GM12878 (cell line): ENCODE measurements at regions not wholly inside any gene's neighbourhood (a gene's known extent, or its start where the extent isn't known, plus 50 kb on each side); places are given as distances from the start of the nearest gene placed in this dataset.

ENCODE experiments used
- ATAC-seq: fragments of 200-7000 bp; cut with Tn5 transposase; 3 replicates; pipeline ENCODE4 v1.9.1; 2020; ENCODE audit warnings: mild to moderate bottlenecking, moderate library complexity
- BruUV-seq: library from RNA; stranded (reverse); fragments of 400-500 nt; replicated peaks from 2 replicates; lab custom pipeline; 2021; lab: Mats Ljungman, UMichigan
- CTCF ChIA-PET: fragments of 300-600 bp; sonication (Branson Sonifier 250); formaldehyde crosslinking; extraction: SDS; loops from one replicate; lab custom pipeline; 2021; ENCODE audit warnings: inconsistent platforms; lab: Yijun Ruan, JAX
- POLR2A ChIA-PET: fragments of 350-600 bp; formaldehyde crosslinking; extraction: SDS; loops from one replicate; lab custom pipeline; 2021; ENCODE audit warnings: inconsistent platforms; lab: Charles Lee
- RAD21 ChIA-PET: fragments of 300-600 bp; sonication (Branson Sonifier 250); formaldehyde crosslinking; loops from one replicate; lab custom pipeline; 2023; ENCODE audit warnings: antibody characterized with exemption; ENCODE audit not compliant: unreplicated experiment; lab: Charles Lee
- SMC1A ChIA-PET: fragments of 300-600 bp; sonication (Branson Sonifier 250); formaldehyde crosslinking; loops from one replicate; lab custom pipeline; 2023; ENCODE audit not compliant: unreplicated experiment, uncharacterized antibody; lab: Charles Lee
- DNase-seq: peaks from one replicate; pipeline ENCODE4 v3.0.0-alpha.2; 2011; ENCODE audit warnings: low read depth, low spot score
- FAIRE-seq: peaks from 3 replicates; lab custom pipeline; 2011; peaks lifted over from hg19 to GRCh38; lab: Jason Lieb, UNC
- H2AFZ ChIP-seq: 2 replicates; pipeline ENCODE4 v1.6.0; 2011; ENCODE audit warnings: low read depth, low read length, control low read depth; ENCODE audit not compliant: control insufficient read depth
- H3K27ac ChIP-seq: 2 replicates; pipeline ENCODE4 v1.5.1; 2011; ENCODE audit warnings: control low read depth; ENCODE audit not compliant: control insufficient read depth, insufficient read depth
- H3K27me3 ChIP-seq, 2 experiments: replicated peaks in 1 of 2; 2 replicates each; pipeline versions ENCODE4 v1.6.0 to v1.6.1; 2011; ENCODE audit warnings: low read length in 1 of 2; ENCODE audit not compliant: control insufficient read depth in 2 of 2, insufficient read depth in 2 of 2
- H3K36me3 ChIP-seq, 2 experiments: 2 replicates each; pipeline ENCODE4 v1.5.1; 2011; ENCODE audit warnings: low read length in 1 of 2; ENCODE audit not compliant: control insufficient read depth in 2 of 2, insufficient read depth in 2 of 2
- H3K4me1 ChIP-seq: 2 replicates; pipeline ENCODE4 v1.6.1; 2011; ENCODE audit warnings: mild to moderate bottlenecking, low read length, moderate library complexity, mixed read lengths; ENCODE audit not compliant: control insufficient read depth, insufficient read depth
- H3K4me2 ChIP-seq: 2 replicates; pipeline ENCODE4 v1.6.0; 2011; ENCODE audit warnings: control low read depth; ENCODE audit not compliant: control insufficient read depth, insufficient read depth
- H3K4me3 ChIP-seq: fragments of 200-600 bp; sonication (generic); 2 replicates; pipeline ENCODE4 v1.5.1; 2016
- H3K79me2 ChIP-seq: 2 replicates; pipeline ENCODE4 v1.6.0; 2011; ENCODE audit warnings: low read length; ENCODE audit not compliant: control insufficient read depth, insufficient read depth
- H3K9ac ChIP-seq: 2 replicates; pipeline ENCODE4 v1.8.0; 2011; ENCODE audit warnings: low read length, control low read depth, mixed read lengths; ENCODE audit not compliant: control insufficient read depth, insufficient read depth
- H3K9me3 ChIP-seq: replicated peaks from 3 replicates; pipeline ENCODE4 v1.5.1; 2011; ENCODE audit warnings: mild to moderate bottlenecking, low read length; ENCODE audit not compliant: control insufficient read depth, insufficient read depth
- H4K20me1 ChIP-seq: 2 replicates; pipeline ENCODE4 v1.6.0; 2011; ENCODE audit not compliant: control insufficient read depth, insufficient read depth
- EED ChIP-seq: sonication (generic); IDR thresholded peaks from 2 replicates; pipeline ENCODE4 v1.6.1; 2016; ENCODE audit warnings: antibody characterized with exemption, low read depth
- IKZF1 ChIP-seq: fragments of 450-650 bp; conservative IDR thresholded peaks from 2 replicates; pipeline ENCODE4 v1.6.1; 2017; ENCODE audit warnings: antibody characterized with exemption, mild to moderate bottlenecking
- KDM1A ChIP-seq: fragments of 200-600 bp; sonication (generic); IDR thresholded peaks from 2 replicates; pipeline ENCODE4 v1.6.1; 2016; ENCODE audit warnings: borderline replicate concordance
- NFXL1 ChIP-seq: fragments of 450-650 bp; IDR thresholded peaks from 2 replicates; pipeline ENCODE4 v1.6.1; 2017; ENCODE audit warnings: antibody characterized with exemption, mild to moderate bottlenecking, borderline replicate concordance
- PAX8 ChIP-seq: fragments of 450-650 bp; IDR thresholded peaks from 2 replicates; pipeline ENCODE4 v1.6.1; 2017; ENCODE audit warnings: mild to moderate bottlenecking, moderate library complexity
- POLR2AphosphoS5 ChIP-seq: IDR thresholded peaks from 2 replicates; pipeline ENCODE4 v1.6.1; 2011; ENCODE audit warnings: mild to moderate bottlenecking, low read length, inconsistent platforms
- POU2F2 ChIP-seq: IDR thresholded peaks from 3 replicates; pipeline ENCODE4 v1.6.1; 2011; ENCODE audit warnings: low read depth, mild to moderate bottlenecking, low read length, borderline replicate concordance
- RELB ChIP-seq: fragments of 450-650 bp; IDR thresholded peaks from 2 replicates; pipeline ENCODE4 v1.6.1; 2017; ENCODE audit warnings: low read depth, mild to moderate bottlenecking, moderate library complexity
- RUNX3 ChIP-seq: IDR thresholded peaks from 2 replicates; pipeline ENCODE4 v1.6.1; 2012; ENCODE audit warnings: low read length, inconsistent platforms
- WGBS: methylation state at CpG from one replicate; pipeline ENCODE4 v1.1.6; 2016; ENCODE audit warnings: low lambda C conversion rate; ENCODE audit not compliant: insufficient replicate concordance, insufficient coverage; ENCODE audit errors: missing lambda C conversion rate; 5-methylcytosine and 5-hydroxymethylcytosine counted together
- in situ Hi-C: fragments of 300-500 bp; cut with MboI; formaldehyde crosslinking; loops from 9 replicates; pipeline ENCODE4 v1.14.3; 2018; ENCODE audit warnings: mixed read lengths
- intact Hi-C: fragments of 100-400 bp; cut with micrococcal nuclease; formaldehyde crosslinking; loops from one replicate; pipeline ENCODE4 v1.14.2; 2022; ENCODE audit not compliant: unreplicated experiment
- TF ChIP-seq, protein P1 (sequence below): fragments of 450-650 bp; formaldehyde crosslinking; IDR thresholded peaks from 2 replicates; pipeline ENCODE4 v1.4.0; 2020; ENCODE audit warnings: mild to moderate bottlenecking, moderate library complexity
- TF ChIP-seq, protein P2 (sequence below): fragments of 450-650 bp; conservative IDR thresholded peaks from 2 replicates; pipeline ENCODE4 v1.6.1; 2017; ENCODE audit warnings: mild to moderate bottlenecking, moderate library complexity

- RAD21 ChIA-PET = no interaction called here
- DNase-seq (no peak), FAIRE-seq (no peak), ATAC-seq (no peak)
- CTCF ChIA-PET = no interaction called here
- Histone ChIP-seq H3K36me3 (no peaks in the 10 kb centered on the region), H3K4me1 (no peaks in the 10 kb centered on the region), H3K4me3 (no peak overlapping the region), H3K4me2 (no peak overlapping the region), H2AFZ (no peak overlapping the region), H3K79me2 (no peaks in the 10 kb centered on the region), H3K9ac (no peak overlapping the region), H3K9me3 (no peaks in the 10 kb centered on the region; the same call in 1 of the 3 replicates), H3K27me3 (no peaks in the 10 kb centered on the region; a peak in 2 of 4 replicates), H4K20me1 (no peaks in the 10 kb centered on the region), H3K27ac (no peak overlapping the region)
- no TSS peak for BruUV-seq
- 68% methylated on average over 6 of the region's 6 CpGs for WGBS
- POLR2A ChIA-PET = no interaction called here
- no peak for TF ChIP-seq RELB
- no peak for TF ChIP-seq RUNX3
- no peak for TF ChIP-seq EED
- TF ChIP-seq, protein P1, sequence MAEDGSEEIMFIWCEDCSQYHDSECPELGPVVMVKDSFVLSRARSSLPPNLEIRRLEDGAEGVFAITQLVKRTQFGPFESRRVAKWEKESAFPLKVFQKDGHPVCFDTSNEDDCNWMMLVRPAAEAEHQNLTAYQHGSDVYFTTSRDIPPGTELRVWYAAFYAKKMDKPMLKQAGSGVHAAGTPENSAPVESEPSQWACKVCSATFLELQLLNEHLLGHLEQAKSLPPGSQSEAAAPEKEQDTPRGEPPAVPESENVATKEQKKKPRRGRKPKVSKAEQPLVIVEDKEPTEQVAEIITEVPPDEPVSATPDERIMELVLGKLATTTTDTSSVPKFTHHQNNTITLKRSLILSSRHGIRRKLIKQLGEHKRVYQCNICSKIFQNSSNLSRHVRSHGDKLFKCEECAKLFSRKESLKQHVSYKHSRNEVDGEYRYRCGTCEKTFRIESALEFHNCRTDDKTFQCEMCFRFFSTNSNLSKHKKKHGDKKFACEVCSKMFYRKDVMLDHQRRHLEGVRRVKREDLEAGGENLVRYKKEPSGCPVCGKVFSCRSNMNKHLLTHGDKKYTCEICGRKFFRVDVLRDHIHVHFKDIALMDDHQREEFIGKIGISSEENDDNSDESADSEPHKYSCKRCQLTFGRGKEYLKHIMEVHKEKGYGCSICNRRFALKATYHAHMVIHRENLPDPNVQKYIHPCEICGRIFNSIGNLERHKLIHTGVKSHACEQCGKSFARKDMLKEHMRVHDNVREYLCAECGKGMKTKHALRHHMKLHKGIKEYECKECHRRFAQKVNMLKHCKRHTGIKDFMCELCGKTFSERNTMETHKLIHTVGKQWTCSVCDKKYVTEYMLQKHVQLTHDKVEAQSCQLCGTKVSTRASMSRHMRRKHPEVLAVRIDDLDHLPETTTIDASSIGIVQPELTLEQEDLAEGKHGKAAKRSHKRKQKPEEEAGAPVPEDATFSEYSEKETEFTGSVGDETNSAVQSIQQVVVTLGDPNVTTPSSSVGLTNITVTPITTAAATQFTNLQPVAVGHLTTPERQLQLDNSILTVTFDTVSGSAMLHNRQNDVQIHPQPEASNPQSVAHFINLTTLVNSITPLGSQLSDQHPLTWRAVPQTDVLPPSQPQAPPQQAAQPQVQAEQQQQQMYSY (CRISPR knock-in tag) = no peak
- no peak for TF ChIP-seq KDM1A
- no peak for TF ChIP-seq IKZF1
- TF ChIP-seq, protein P2, sequence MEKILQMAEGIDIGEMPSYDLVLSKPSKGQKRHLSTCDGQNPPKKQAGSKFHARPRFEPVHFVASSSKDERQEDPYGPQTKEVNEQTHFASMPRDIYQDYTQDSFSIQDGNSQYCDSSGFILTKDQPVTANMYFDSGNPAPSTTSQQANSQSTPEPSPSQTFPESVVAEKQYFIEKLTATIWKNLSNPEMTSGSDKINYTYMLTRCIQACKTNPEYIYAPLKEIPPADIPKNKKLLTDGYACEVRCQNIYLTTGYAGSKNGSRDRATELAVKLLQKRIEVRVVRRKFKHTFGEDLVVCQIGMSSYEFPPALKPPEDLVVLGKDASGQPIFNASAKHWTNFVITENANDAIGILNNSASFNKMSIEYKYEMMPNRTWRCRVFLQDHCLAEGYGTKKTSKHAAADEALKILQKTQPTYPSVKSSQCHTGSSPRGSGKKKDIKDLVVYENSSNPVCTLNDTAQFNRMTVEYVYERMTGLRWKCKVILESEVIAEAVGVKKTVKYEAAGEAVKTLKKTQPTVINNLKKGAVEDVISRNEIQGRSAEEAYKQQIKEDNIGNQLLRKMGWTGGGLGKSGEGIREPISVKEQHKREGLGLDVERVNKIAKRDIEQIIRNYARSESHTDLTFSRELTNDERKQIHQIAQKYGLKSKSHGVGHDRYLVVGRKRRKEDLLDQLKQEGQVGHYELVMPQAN = no peak
- TF ChIP-seq POLR2AphosphoS5 = no peak
- no peak for TF ChIP-seq NFXL1
- TF ChIP-seq PAX8 = no peak
- TF ChIP-seq POU2F2 = no peak
- SMC1A ChIA-PET = no interaction called here
- in situ Hi-C loops (no loop called here), intact Hi-C loops (no loop called here)
Measured at GRCh38 chr20:63073738-63074065, 66.9 kb upstream of the BHLHE23 start.
